Stimulated activated CD8-positive, alpha-beta memory T cell treated with anti-CD3 and anti-CD28 coated beads, Interleukin-12 subunit alpha, Interleukin-12 subunit beta, amount 100 ng/mL, for 1 hour (primary cell): ENCODE measurements at regions not wholly inside any gene's neighbourhood (a gene's known extent, or its start where the extent isn't known, plus 50 kb on each side); places are given as distances from the start of the nearest gene placed in this dataset.
"Not testable (repeated sequence)": the region's sequence is repeated elsewhere in the genome, so short reads cannot be mapped to it uniquely, and the experiment has no call there.

Experiments
- DNase-seq: peaks from one replicate; pipeline ENCODE4 v3.0.0-alpha.2; 2020; ENCODE audit warnings: low read depth

DNA sequence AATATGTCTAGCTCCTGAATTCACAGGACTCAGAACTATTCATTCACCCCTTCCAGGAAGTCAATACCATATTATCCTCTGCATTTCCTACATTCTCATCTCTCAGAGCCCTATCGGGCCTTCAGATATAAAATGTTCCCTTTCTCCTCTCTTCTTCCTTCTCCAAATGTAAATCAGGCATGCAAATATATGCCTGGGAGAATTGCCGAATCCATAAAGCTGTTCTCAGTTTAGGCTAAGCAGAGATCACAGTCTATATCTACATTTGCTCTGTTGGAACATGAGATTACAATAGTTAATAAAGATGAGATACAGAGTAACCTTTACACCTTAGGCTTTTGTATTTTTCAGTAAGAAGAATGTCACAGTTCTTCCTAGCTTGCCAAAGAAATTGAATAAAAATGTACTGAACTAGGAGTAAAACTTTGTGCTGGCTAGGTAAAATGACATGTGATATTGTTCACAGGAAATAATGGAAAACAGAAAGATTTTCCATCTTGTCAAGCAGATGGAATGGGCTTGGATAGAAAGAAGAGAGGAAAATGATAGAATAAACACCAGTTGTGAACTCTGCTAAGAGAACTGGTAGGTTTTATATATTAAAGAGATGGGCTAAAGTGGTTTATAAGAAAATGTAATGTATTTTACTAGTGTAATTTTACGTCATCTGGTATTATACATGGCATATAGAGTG is 161.5 kb downstream of the NRIP1 start:
- DNase-seq = no peak

DNA sequence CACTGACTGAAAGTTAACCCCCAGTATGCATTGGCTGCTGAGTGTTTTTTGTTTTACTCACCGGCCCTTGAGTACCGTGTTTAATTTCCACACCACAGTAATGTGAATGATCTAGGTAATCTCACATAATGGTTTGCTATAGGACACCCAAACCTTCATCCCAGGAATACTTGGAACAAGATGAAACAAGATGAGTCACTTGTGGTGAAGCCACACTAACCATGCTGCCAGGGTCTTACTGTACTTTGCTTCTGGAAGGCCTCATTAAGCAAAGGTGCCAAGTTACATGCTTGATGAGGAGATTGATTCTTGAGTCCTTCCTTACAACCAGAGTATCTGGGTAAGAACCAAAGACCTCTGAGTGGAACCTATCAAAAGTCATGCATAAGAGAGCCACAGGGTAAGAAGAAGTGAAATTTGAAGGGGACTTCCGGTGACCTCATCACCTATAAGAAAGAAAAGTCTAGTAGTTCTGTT is 163.3 kb downstream of the NRIP1 start:
- DNase-seq = no peak

DNA sequence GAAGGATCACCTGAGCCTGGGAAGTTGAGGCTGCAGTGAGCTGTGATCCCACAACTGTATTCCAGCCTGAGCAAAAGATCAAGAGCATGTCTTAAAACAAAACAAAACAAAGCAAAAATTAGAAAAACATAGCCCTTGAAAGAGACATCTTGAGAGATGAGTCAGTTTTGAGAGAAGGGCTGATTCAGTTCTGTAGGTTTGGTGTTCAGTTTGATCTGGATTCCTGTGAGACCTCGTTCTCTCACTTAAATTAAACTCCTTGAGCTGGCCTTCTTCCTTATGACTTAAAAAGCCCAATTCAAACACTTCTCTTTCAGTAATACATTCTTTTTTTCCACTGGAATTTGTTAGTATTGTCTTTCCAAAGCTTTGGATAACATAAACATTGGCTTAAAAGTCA is 164.2 kb downstream of the NRIP1 start:
- DNase-seq = no peak

DNA sequence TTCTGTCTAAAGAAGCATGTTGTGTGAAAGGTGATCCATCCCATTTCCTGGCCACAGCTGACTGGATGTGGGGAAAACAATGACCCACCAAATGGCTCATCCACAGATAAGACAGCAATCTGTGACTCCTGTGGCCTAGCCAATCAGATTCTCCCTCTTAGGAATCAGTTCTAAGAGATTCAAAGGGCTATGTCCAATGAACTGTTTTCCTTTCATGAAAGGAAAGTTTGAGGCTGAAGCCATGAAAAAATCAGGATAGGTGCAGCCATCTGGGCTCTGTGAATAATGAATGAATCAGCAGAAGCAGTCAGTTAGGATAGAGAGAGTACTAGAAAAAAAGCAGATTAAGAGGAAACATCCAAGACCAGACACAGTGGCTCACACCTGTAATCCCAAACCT is 164.7 kb downstream of the NRIP1 start:
- no peak for DNase-seq

GRCh38 chr21:14895792-14896191 is 169.0 kb downstream of the NRIP1 start:
- DNase-seq = no peak

GRCh38 chr21:14890141-14890540 is 174.7 kb downstream of the NRIP1 start:
- no peak for DNase-seq

- no peak for DNase-seq
These were observed 175.6 kb downstream of the NRIP1 start for GRCh38 chr21:14889080-14889810.

- no peak for DNase-seq
These were observed 176.6 kb downstream of the NRIP1 start for GRCh38 chr21:14888202-14888601.

- DNase-seq = no peak
These were observed 178.8 kb downstream of the NRIP1 start for GRCh38 chr21:14886001-14886400.

DNA sequence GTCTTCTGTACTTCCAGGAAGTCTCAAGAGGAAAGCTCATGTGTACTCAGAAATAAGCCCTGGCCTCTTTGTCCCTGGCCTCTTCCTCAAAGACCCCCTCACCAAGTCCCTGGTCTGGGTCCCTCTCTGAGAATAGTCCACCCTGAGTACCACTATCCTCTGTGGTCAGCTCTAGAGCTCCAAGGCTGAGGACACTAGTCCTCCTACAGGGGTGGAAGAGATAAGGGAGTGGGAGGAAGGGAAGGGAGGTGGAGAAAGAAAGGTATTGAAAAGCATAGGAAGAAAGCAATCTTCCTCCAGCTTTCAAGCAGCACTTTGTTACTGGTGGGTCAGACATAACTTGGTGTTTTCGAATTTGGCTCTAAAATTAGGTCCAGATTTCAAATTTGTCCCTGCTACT is 181.4 kb downstream of the NRIP1 start:
- DNase-seq = no peak

- not testable (repeated sequence) for DNase-seq
These were observed 182.3 kb downstream of the NRIP1 start for GRCh38 chr21:14882545-14882944.

DNA sequence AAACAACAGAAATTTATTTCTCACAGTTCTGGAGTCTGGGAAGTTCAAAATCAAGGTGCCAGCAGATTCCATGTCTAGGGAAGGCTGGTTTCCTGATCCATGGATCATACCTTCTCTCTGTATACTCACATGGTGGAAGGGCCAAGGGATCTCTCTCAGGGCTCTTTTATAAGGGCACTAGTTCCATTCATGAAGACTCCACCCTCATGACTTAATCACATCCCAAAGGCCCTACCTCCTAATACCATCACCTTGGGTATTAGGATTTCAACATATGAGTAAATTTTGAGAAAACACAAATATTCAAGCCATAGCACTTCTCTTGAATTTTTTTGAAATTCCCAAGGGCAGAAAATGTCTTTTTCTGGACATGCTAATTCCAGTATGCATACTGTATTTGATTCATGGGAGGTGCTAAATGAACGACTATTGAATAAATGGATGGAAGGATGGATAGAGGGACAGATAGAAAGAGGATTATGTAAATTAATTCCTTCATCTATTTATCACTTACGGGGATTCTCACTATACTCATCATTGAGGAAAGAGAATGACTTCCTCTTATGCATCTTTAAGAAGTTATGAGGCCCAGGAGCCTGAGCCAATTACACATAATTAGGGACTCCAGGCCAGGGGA is 182.8 kb downstream of the NRIP1 start:
- DNase-seq = no peak

DNA sequence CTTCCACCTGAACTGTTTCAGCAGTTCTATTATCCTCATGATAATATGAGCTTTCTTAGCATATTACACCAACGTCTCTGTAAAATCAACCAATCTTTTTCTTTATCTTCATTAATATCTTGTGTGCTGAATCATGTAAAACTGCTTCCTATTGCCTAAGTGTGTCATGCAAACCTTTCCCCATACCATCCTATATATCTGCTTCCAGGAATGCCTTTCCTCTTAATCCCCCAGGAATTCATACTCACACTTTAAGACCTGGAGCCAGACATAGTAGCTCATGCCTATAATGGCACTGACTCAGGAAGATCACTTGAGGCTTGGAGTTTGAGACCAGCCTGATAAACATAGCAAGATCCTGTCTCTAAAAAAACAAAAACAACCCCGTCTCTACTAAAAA is 183.9 kb downstream of the NRIP1 start:
- DNase-seq = no peak

- DNase-seq = no peak
These were observed 185.3 kb downstream of the NRIP1 start for GRCh38 chr21:14879458-14879857.

- DNase-seq = no peak
These were observed 185.8 kb downstream of the NRIP1 start for GRCh38 chr21:14878971-14879370.

GRCh38 chr21:14877581-14878228 is 187.1 kb downstream of the NRIP1 start:
- DNase-seq = no peak

DNA sequence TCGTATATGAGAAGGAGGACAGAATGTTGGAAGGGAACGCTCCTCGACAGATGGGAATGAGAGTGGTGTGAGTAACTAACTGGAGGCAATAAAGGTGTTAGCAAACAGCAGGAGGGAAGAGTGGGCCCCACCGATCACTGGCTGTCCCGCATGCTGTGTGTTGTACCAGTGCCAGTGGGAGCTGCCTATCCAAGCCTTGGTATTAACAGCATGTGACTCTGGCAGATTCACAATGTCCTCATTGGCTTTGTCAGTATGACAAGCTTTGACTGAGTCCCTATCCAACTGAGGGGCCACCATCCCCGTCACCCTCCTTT is 188.3 kb downstream of the NRIP1 start:
- no peak for DNase-seq

GRCh38 chr21:14875704-14876523 is 188.9 kb downstream of the NRIP1 start:
- DNase-seq = no peak

DNA sequence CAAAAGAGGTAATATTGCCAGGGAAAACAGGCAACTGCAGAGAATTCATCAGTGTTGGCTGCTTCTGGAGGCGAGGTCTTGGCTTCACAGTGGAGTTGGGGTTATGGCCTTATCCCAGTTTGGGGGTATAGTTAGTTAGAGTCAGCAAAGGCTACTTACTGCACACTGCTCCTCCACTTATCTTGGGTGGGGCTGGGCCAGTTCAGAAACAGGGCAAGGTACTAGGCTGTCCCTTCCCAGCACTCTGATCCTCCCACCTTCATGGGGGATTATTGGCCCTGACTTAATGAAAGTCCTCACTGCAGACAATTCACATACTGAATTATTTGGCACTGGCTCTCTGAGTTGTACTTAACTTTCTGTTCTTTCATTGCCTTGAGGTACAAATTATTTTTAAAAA is 189.6 kb downstream of the NRIP1 start:
- no peak for DNase-seq

GRCh38 chr21:14874379-14874778 is 190.4 kb downstream of the NRIP1 start:
- DNase-seq = no peak

DNA sequence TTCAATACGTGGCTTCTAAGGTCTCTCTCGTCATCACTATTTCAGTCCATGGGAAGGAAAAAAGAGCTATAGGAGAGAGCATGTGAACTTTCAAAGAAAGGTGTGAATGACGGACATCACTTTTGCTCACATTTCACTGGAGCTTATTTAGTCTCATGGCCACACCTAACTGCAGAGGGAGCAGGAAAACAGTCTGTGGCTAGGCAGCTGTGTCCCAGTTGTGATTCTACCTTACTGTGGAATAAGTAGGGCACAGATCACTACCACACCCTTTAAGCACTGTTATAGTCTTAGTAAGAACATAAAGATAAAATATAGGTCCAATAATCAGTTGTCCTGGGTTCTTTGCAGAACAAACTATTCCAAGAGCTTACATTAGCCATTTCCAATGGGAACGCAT is 192.9 kb downstream of the NRIP1 start:
- no peak for DNase-seq

DNA sequence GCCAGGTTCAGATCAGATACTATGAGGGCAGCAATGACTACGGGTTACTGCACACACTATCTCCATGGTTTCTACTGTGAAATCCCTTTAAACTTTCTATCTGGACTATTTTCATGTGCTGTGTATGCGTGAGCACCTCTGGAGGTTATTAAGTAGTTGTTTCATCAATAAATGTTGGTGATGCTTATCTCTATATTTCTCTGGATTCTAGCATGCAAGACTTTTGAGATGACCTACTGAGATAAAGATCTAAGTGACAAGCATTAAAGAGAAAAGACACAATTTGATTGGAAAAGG is 194.0 kb downstream of the NRIP1 start:
- DNase-seq = no peak
